ENCODE measurements at regions not wholly inside any gene's neighbourhood (a gene's known extent, or its start where the extent isn't known, plus 50 kb on each side); places are given as distances from the start of the nearest gene placed in this dataset.

GRCh38 chr16:85422196-85422631, 190.9 kb upstream of the GSE1 start:
- peaks cover 28 to 33% of the 10 kb centered on the region in 2 experiments for H3K4me1 Mint-ChIP-seq
- H2BK15ac ChIP-seq (ENCODE audit: low read depth, low read length): no peak overlapping the region
- WGBS (ENCODE audit: extremely low coverage, insufficient read length, low lambda C conversion rate): no CpG with 5 or more reads among the region's 16 CpGs
- no peak overlapping the region for H4K8ac ChIP-seq (replicated peaks; ENCODE audit: insufficient read length, low read depth, low read length)
- no peaks in the 10 kb centered on the region for H3K79me2 ChIP-seq (ENCODE audit: insufficient read depth, low read length)
- no peak for TF ChIP-seq CTCF (conservative IDR thresholded peaks at IDR 0.05)
- H3K79me1 ChIP-seq (ENCODE audit: insufficient read depth, low read depth, low read length, poor library complexity, severe bottlenecking): no peaks in the 10 kb centered on the region
- no peak overlapping the region for H4K91ac ChIP-seq (ENCODE audit: insufficient read length, low read depth, low read length)
- H2BK5ac ChIP-seq (ENCODE audit: insufficient read length, low read length): no peak overlapping the region
- H3K27ac ChIP-seq (ENCODE audit: insufficient read length, low read depth, low read length): no peak overlapping the region
- H3K4me1 ChIP-seq (ENCODE audit: insufficient read depth, low read length): no peaks in the 10 kb centered on the region
- H3K23ac ChIP-seq (ENCODE audit: insufficient read length, low read depth, low read length): no peak overlapping the region
- H3K27ac Mint-ChIP-seq: peak overlapping the region in 1 of 3 experiments; percentile 7; a peak in 2 of 7 replicates
- peaks cover 0 to 7% of the 10 kb centered on the region in 2 experiments; a peak in 2 of 5 replicates for H3K9me3 Mint-ChIP-seq
- no peak overlapping the region for H2AFZ ChIP-seq (ENCODE audit: low read length)
- H3K9me3 ChIP-seq (ENCODE audit: control insufficient read depth, low read depth, low read length): no peaks in the 10 kb centered on the region
- no peaks in the 10 kb centered on the region for H3K36me3 Mint-ChIP-seq (ENCODE audit: insufficient read depth in 1 of 3, low read depth in 3 of 3)
- no peak overlapping the region for H3K14ac ChIP-seq (ENCODE audit: insufficient read depth, low read length)
- H3T11ph ChIP-seq (ENCODE audit: low read length): no peak overlapping the region
- no peaks in the 10 kb centered on the region for H3K27me3 ChIP-seq (ENCODE audit: insufficient read depth, low read length)
- no peak overlapping the region for H2AK5ac ChIP-seq (ENCODE audit: insufficient read length, low read length)
- H3K23me2 ChIP-seq (ENCODE audit: insufficient read length, low read depth, low read length, poor library complexity, severe bottlenecking): no peaks in the 10 kb centered on the region
- H3K18ac ChIP-seq (ENCODE audit: insufficient read length, low read depth, low read length): no peak overlapping the region
- no peaks in the 10 kb centered on the region for H4K20me1 ChIP-seq (ENCODE audit: control insufficient read depth, insufficient read depth, insufficient read length)
- no peak overlapping the region for H2BK20ac ChIP-seq (ENCODE audit: low read depth, low read length, poor library complexity, severe bottlenecking)
- H3K4ac ChIP-seq (ENCODE audit: low read depth, low read length): no peak overlapping the region
- peak overlapping the region in 1 of 2 experiments; percentile 50; a peak in 1 of 5 replicates for H3K4me3 Mint-ChIP-seq
- no peak overlapping the region for H3K9ac ChIP-seq (ENCODE audit: extremely low read depth, insufficient read length, low read length)
- H2BK12ac ChIP-seq (ENCODE audit: insufficient read length, low read depth, low read length): no peak overlapping the region
- no peak overlapping the region for H2BK120ac ChIP-seq (ENCODE audit: low read depth, low read length, poor library complexity, severe bottlenecking)
- no peak overlapping the region for H3K4me2 ChIP-seq (ENCODE audit: insufficient read depth, insufficient read length, low read length)
- peaks cover 5% of the 10 kb centered on the region; the same call in 1 of the 2 replicates for H3K27me3 Mint-ChIP-seq (ENCODE audit: low read depth)
- no peak overlapping the region for H3K56ac ChIP-seq (ENCODE audit: insufficient read length, low read depth, low read length)
- no peak overlapping the region for H4K5ac ChIP-seq (ENCODE audit: insufficient read length, low read depth, low read length)
- no peak for DNase-seq

Data from H9 (cell line).